ENCODE measurements at regions not wholly inside any gene's neighbourhood (a gene's known extent, or its start where the extent isn't known, plus 50 kb on each side); places are given as distances from the start of the nearest gene placed in this dataset.

GRCh38 chr3:40771112-40771511, 246.4 kb downstream of the ZNF621 start:
- no peaks in the 10 kb centered on the region for H4K20me1 ChIP-seq (ENCODE audit: control insufficient read depth, extremely low read depth, insufficient read depth, low read length)
- H3K79me2 ChIP-seq (ENCODE audit: control insufficient read depth, insufficient read depth, low read length), result no peaks in the 10 kb centered on the region
- H3K9ac ChIP-seq (ENCODE audit: control insufficient read depth, extremely low read depth, insufficient read depth, low read length), result no peak overlapping the region
- no peak overlapping the region for H2AFZ ChIP-seq (ENCODE audit: control insufficient read depth, low read length)
- H3K27me3 ChIP-seq (ENCODE audit: control insufficient read depth, extremely low read depth, insufficient read depth, low read length), result peaks cover 3% of the 10 kb centered on the region
- no peaks in the 10 kb centered on the region for H3K36me3 ChIP-seq (ENCODE audit: control insufficient read depth in 2 of 2, extremely low read depth in 1 of 2, insufficient read depth in 2 of 2, low read length in 2 of 2)
- no peaks in the 10 kb centered on the region for H3K9me3 ChIP-seq (ENCODE audit: control insufficient read depth, low read depth, low read length)
- TF ChIP-seq CTCF (optimal IDR thresholded peaks at IDR 0.05 in 1 of 3, IDR thresholded peaks at IDR 0.05 in 1 of 3, conservative IDR thresholded peaks at IDR 0.05 in 1 of 3; ENCODE audit: extremely low read depth in 1 of 3, insufficient read depth in 2 of 3, low read length in 3 of 3), result no peak
- TF ChIP-seq EZH2 (IDR thresholded peaks at IDR 0.05; ENCODE audit: low read length), result no peak
- H3K4me1 ChIP-seq (ENCODE audit: control insufficient read depth, extremely low read depth, insufficient read depth, low read length), result no peaks in the 10 kb centered on the region
- H3K27ac ChIP-seq (ENCODE audit: control insufficient read depth, insufficient read depth, low read length), result no peak overlapping the region
- no peak for FAIRE-seq
- H3K4me2 ChIP-seq (ENCODE audit: control insufficient read depth, extremely low read depth, insufficient read depth, low read depth, low read length), result no peak overlapping the region
- no peak overlapping the region for H3K4me3 ChIP-seq (ENCODE audit: control insufficient read depth in 2 of 3, extremely low read depth in 1 of 3, insufficient read depth in 2 of 3, low read depth in 1 of 3, low read length in 3 of 3)
- no peak for DNase-seq (ENCODE audit: low read depth, low spot score)
- H3K9me1 ChIP-seq (ENCODE audit: control insufficient read depth, extremely low read depth, insufficient read depth, low read length), result no peaks in the 10 kb centered on the region
- dilution Hi-C loops (cut with MboI; ENCODE audit: extremely low pct_ligation_motif_present, low sequenced_read_pairs), result no loop called here

GRCh38 chr3:40779039-40779438, 254.3 kb downstream of the ZNF621 start:
- no peak for FAIRE-seq
- dilution Hi-C loops (cut with MboI; ENCODE audit: extremely low pct_ligation_motif_present, low sequenced_read_pairs), result no loop called here

More at GRCh38 chr3:40779039-40779438, 254.3 kb downstream of the ZNF621 start:
- Histone ChIP-seq H3K27ac (ENCODE audit: control insufficient read depth, insufficient read depth, low read length) (no peak overlapping the region), H3K9ac (ENCODE audit: control insufficient read depth, extremely low read depth, insufficient read depth, low read length) (no peak overlapping the region), H4K20me1 (ENCODE audit: control insufficient read depth, extremely low read depth, insufficient read depth, low read length) (no peaks in the 10 kb centered on the region), H3K4me3 (ENCODE audit: control insufficient read depth in 2 of 3, extremely low read depth in 1 of 3, insufficient read depth in 2 of 3, low read depth in 1 of 3, low read length in 3 of 3) (no peak overlapping the region), H3K9me3 (ENCODE audit: control insufficient read depth, low read depth, low read length) (no peaks in the 10 kb centered on the region), H3K9me1 (ENCODE audit: control insufficient read depth, extremely low read depth, insufficient read depth, low read length) (no peaks in the 10 kb centered on the region), H3K79me2 (ENCODE audit: control insufficient read depth, insufficient read depth, low read length) (no peaks in the 10 kb centered on the region), H3K27me3 (ENCODE audit: control insufficient read depth, extremely low read depth, insufficient read depth, low read length) (peaks cover 6% of the 10 kb centered on the region), H3K4me2 (ENCODE audit: control insufficient read depth, extremely low read depth, insufficient read depth, low read depth, low read length) (no peak overlapping the region), H2AFZ (ENCODE audit: control insufficient read depth, low read length) (no peak overlapping the region), H3K36me3 (ENCODE audit: control insufficient read depth in 2 of 2, extremely low read depth in 1 of 2, insufficient read depth in 2 of 2, low read length in 2 of 2) (no peaks in the 10 kb centered on the region), H3K4me1 (ENCODE audit: control insufficient read depth, extremely low read depth, insufficient read depth, low read length) (peaks cover 11% of the 10 kb centered on the region)
- no peak for DNase-seq (ENCODE audit: low read depth, low spot score)
- no peak for TF ChIP-seq CTCF (optimal IDR thresholded peaks at IDR 0.05 in 1 of 3, IDR thresholded peaks at IDR 0.05 in 1 of 3, conservative IDR thresholded peaks at IDR 0.05 in 1 of 3; ENCODE audit: extremely low read depth in 1 of 3, insufficient read depth in 2 of 3, low read length in 3 of 3)
- TF ChIP-seq EZH2 (IDR thresholded peaks at IDR 0.05; ENCODE audit: low read length), result no peak

All from keratinocyte (primary cell).